Peyer's patch (tissue), 4 donors: ENCODE measurements at regions not wholly inside any gene's neighbourhood (a gene's known extent, or its start where the extent isn't known, plus 50 kb on each side); places are given as distances from the start of the nearest gene placed in this dataset.

Source experiments
- POLR2A ChIP-seq, 2 donors: fragments of 450-650 bp; IDR thresholded peaks; one replicate each; pipeline ENCODE4 v1.5.1; 2017; ENCODE audit warnings: antibody characterized with exemption in 2 of 2, mild to moderate bottlenecking in 2 of 2, moderate library complexity in 2 of 2
- TF ChIP-seq, protein P1 (sequence below), 6 experiments: fragments of 450-650 bp in 4 of 6; fragments of 200-600 bp in 2 of 6; sonication (generic) in 1 of 6; IDR thresholded peaks; one replicate each; pipeline ENCODE4 v1.5.1; 2017 to 2019; ENCODE audit warnings: antibody characterized with exemption in 6 of 6, mild to moderate bottlenecking in 3 of 6, moderate library complexity in 1 of 6

DNA sequence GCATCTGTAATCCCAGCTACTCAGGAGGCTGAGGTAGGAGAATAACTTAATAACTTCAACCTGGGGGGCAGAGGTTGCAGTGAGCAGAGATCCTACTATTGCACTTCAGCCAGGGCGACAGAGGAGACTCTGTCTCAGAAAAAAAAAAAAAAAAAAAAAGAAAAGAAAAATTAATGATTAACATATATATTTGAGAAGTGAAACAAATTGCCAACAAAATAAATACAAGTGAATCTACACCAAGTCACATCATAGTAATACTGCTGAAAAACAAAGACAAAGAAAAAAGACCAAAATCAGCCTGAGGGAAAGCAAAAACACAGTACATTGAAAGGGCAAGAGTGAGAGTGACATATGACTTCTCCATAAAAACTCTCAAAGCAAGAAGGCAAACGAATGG lies 123.7 kb downstream of the CASP12 start:
- TF ChIP-seq, protein P1, sequence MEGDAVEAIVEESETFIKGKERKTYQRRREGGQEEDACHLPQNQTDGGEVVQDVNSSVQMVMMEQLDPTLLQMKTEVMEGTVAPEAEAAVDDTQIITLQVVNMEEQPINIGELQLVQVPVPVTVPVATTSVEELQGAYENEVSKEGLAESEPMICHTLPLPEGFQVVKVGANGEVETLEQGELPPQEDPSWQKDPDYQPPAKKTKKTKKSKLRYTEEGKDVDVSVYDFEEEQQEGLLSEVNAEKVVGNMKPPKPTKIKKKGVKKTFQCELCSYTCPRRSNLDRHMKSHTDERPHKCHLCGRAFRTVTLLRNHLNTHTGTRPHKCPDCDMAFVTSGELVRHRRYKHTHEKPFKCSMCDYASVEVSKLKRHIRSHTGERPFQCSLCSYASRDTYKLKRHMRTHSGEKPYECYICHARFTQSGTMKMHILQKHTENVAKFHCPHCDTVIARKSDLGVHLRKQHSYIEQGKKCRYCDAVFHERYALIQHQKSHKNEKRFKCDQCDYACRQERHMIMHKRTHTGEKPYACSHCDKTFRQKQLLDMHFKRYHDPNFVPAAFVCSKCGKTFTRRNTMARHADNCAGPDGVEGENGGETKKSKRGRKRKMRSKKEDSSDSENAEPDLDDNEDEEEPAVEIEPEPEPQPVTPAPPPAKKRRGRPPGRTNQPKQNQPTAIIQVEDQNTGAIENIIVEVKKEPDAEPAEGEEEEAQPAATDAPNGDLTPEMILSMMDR (IDR thresholded peaks at IDR 0.05) = no peak
- TF ChIP-seq POLR2A (IDR thresholded peaks at IDR 0.05) = no peak
